Heart right ventricle (tissue), 16 donors: ENCODE measurements at regions not wholly inside any gene's neighbourhood (a gene's known extent, or its start where the extent isn't known, plus 50 kb on each side); places are given as distances from the start of the nearest gene placed in this dataset.

Experiments used
- ATAC-seq, 8 donors: fragments of 200-7000 bp; cut with Tn5 transposase; one replicate each; pipeline ENCODE4 v1.9.1; 2020; ENCODE audit warnings: mild to moderate bottlenecking in 8 of 8, moderate library complexity in 8 of 8, moderate number of reproducible peaks in 1 of 8
- DNase-seq, 2 donors: peaks; one replicate each; pipeline ENCODE4 v3.0.0-alpha.2; 2020
- H3K27ac ChIP-seq, 10 donors: fragments of 200-600 bp; sonication (generic) in 2 of 10; one replicate each; pipeline versions ENCODE4 v1.5.0 to v1.8.0; 2020 to 2022; ENCODE audit warnings: mild to moderate bottlenecking in 3 of 10
- H3K27me3 ChIP-seq, 7 donors: fragments of 200-600 bp; one replicate each; pipeline ENCODE4 v1.8.0; 2021 to 2022; ENCODE audit warnings: mild to moderate bottlenecking in 2 of 7
- H3K36me3 ChIP-seq, 9 donors: fragments of 200-600 bp; sonication (generic) in 1 of 9; one replicate each; pipeline versions ENCODE4 v1.5.0 to v1.8.0; 2020 to 2022; ENCODE audit warnings: mild to moderate bottlenecking in 2 of 9
- H3K4me1 ChIP-seq, 9 donors: fragments of 200-600 bp; sonication (generic) in 1 of 9; one replicate each; pipeline versions ENCODE4 v1.5.0 to v1.8.0; 2020 to 2022; ENCODE audit warnings: mild to moderate bottlenecking in 4 of 9
- H3K4me3 ChIP-seq, 10 donors: fragments of 200-600 bp; sonication (generic) in 2 of 10; one replicate each; pipeline versions ENCODE4 v1.5.0 to v1.8.0; 2020 to 2022; ENCODE audit warnings: mild to moderate bottlenecking in 7 of 10, moderate library complexity in 2 of 10
- H3K9me3 ChIP-seq, 11 donors: fragments of 200-600 bp in 10 of 11; sonication (generic) in 2 of 11; one replicate each; pipeline versions ENCODE4 v1.5.0 to v1.8.0; 2013 to 2022; ENCODE audit warnings: mild to moderate bottlenecking in 2 of 11, control low read depth in 1 of 11, moderate library complexity in 1 of 11
- CTCF ChIP-seq, 9 donors: fragments of 200-600 bp; sonication (generic) in 2 of 9; IDR thresholded peaks; one replicate each; pipeline versions ENCODE4 v1.5.0 to v1.8.0; 2021 to 2022; ENCODE audit warnings: antibody characterized with exemption in 9 of 9, mild to moderate bottlenecking in 5 of 9, moderate library complexity in 1 of 9
- WGBS, 2 donors: extraction: QIAGEN DNeasy Blood & Tissue Kit; methylation state at CpG; one replicate each; pipeline ENCODE4 v1.1.7; 2013; ENCODE audit warnings: inconsistent platforms in 1 of 2; 5-methylcytosine and 5-hydroxymethylcytosine counted together
- intact Hi-C, 10 donors: fragments of 100-400 bp; cut with DNase I; formaldehyde crosslinking; loops; one replicate each; pipeline versions ENCODE4 v1.11.1 to v1.14.2; 2022
- donor health status: Arrhythmogenic right ventricular cardiomyopathy.
- donor health status: ischemic (EF 13 %, LVEDD 7.1; RV severe dilation, severe dysfunction).
- donor health status: healthy with polysubstance abuse.
- donor health status: DM: no; HTN: yes; CAD: no.
- donor health status: DM: no; HTN: no; CAD: no.
- donor health status: ischemic (EF 25% LVEDD 6.9; RV normal size, moderate dysfunction).
- donor health status: ischemic (EF 25% LVEDD 5.7; RV mildly dilated, moderate dysfunction).
- donor health status: healthy.
- donor health status: DM: yes; HTN: yes; CAD: no.
- donor health status: Ischemic cardiomyopathy.
- donor health status: ischemic (EF 35%, LVEDD 5.7; RV mildly dilated, moderate dysfunction).
- donor health status: nonischemic (EF 11% LVEDD 7.7; RV severe dilation, severe dysfunction).
- donor health status: DM: yes; HTN: yes; CAD: no.
- donor health status: PGD.
- donor health status: ischemic (EF 29% LVEDD 5.4; RV normal size, mild dysfunction).
- donor health status: nonischemic (EF 23%, LVEDD 6.1; RV moderate dilation, normal function).

DNA sequence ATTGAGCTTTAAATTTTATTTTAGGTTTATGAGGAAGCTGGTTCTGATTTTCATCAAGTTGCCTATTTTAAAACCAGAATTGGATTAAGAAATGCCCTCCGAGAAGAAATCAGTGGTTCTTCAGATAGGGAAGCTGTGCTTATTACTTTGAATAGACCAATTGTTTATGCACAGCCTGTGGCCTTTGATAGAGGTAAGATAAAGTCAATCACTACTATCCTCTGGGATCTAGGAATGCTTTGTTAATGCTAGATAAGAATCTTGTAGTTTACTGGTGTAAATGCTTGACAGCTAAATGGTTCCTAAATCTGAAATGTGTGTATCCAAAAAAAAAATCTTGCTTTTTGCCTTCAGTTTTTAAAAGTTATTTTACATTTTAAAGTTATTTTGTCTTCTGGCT, 73.0 kb upstream of the ADAD1 start:
- H3K27me3 ChIP-seq = no peaks in the 10 kb centered on the region
- peaks cover 0 to 4% (median 0%) of the 10 kb centered on the region in 9 donors for H3K4me1 ChIP-seq
- no peak for TF ChIP-seq CTCF (IDR thresholded peaks at IDR 0.05)
- H3K9me3 ChIP-seq = no peaks in the 10 kb centered on the region
- no peak overlapping the region for H3K27ac ChIP-seq
- 28 to 47% methylated on average over 1 of the region's 1 CpG for WGBS, 2 donors
- peaks cover 0 to 97% (median 21%) of the 10 kb centered on the region in 9 donors for H3K36me3 ChIP-seq
- ATAC-seq = no peak
- intact Hi-C loops = no loop called here
- no peak overlapping the region for H3K4me3 ChIP-seq
- DNase-seq = no peak

- peak in 8 of 9 donors; percentile 15 to 57 (median 46) for TF ChIP-seq CTCF (IDR thresholded peaks at IDR 0.05)
- intact Hi-C loops = loop anchor here in 1 of 10 donors (2.0 kb wide), 1 partner anchor 43 kb away; no protein-coding TSS in a partner anchor
- H3K36me3 ChIP-seq = peaks cover 0 to 100% (median 16%) of the 10 kb centered on the region in 9 donors
These were observed 68.7 kb upstream of the ADAD1 start for GRCh38 chr4:122309988-122310626.

GRCh38 chr4:122313006-122313646, 65.7 kb upstream of the ADAD1 start:
- Histone ChIP-seq H3K36me3 (peaks cover 0 to 100% (median 26%) of the 10 kb centered on the region in 9 donors), H3K9me3 (no peaks in the 10 kb centered on the region), H3K27ac (no peak overlapping the region), H3K4me1 (peaks cover 0 to 8% (median 0%) of the 10 kb centered on the region in 9 donors), H3K4me3 (no peak overlapping the region), H3K27me3 (no peaks in the 10 kb centered on the region)
- no peak for ATAC-seq
- no peak for DNase-seq
- no peak for TF ChIP-seq CTCF (IDR thresholded peaks at IDR 0.05)
- intact Hi-C loops = no loop called here
- WGBS, 2 donors = 91 to 96% methylated on average over 1 of the region's 1 CpG

More at GRCh38 chr4:122309988-122310626, 68.7 kb upstream of the ADAD1 start:
- no peak overlapping the region for H3K4me3 ChIP-seq
- H3K9me3 ChIP-seq = no peaks in the 10 kb centered on the region
- ATAC-seq = no peak
- no peaks in the 10 kb centered on the region for H3K27me3 ChIP-seq
- WGBS, 2 donors = 84 to 95% methylated on average over 3 of the region's 3 CpGs
- no peak overlapping the region for H3K27ac ChIP-seq
- H3K4me1 ChIP-seq = peaks cover 0 to 8% (median 0%) of the 10 kb centered on the region in 9 donors
- no peak for DNase-seq

- intact Hi-C loops = loop anchor here in 1 of 10 donors (10.0 kb wide), 1 partner anchor 62 kb away; no protein-coding TSS in a partner anchor
- H3K36me3 ChIP-seq = peaks cover 0 to 99% (median 26%) of the 10 kb centered on the region in 9 donors
- no peaks in the 10 kb centered on the region for H3K9me3 ChIP-seq
- no peak for DNase-seq
- no peak for ATAC-seq
- no peak overlapping the region for H3K27ac ChIP-seq
- WGBS, 2 donors = 95% methylated on average over 1 of the region's 1 CpG
- TF ChIP-seq CTCF (IDR thresholded peaks at IDR 0.05) = no peak
- no peak overlapping the region for H3K4me3 ChIP-seq
- no peaks in the 10 kb centered on the region for H3K27me3 ChIP-seq
- H3K4me1 ChIP-seq = peaks cover 0 to 4% (median 0%) of the 10 kb centered on the region in 9 donors
These were observed 51.9 kb upstream of the ADAD1 start for GRCh38 chr4:122326908-122327307.
